Tibial nerve (tissue), 4 donors: ENCODE measurements at regions not wholly inside any gene's neighbourhood (a gene's known extent, or its start where the extent isn't known, plus 50 kb on each side); places are given as distances from the start of the nearest gene placed in this dataset.
"Not testable (repeated sequence)": the region's sequence is repeated elsewhere in the genome, so short reads cannot be mapped to it uniquely, and the experiment has no call there.

Source experiments
- DNase-seq, 2 donors: peaks; one replicate each; pipeline ENCODE4 v3.0.0-alpha.2; 2019; ENCODE audit warnings: low spot score in 2 of 2
- H3K27ac ChIP-seq, 4 donors: fragments of 200-600 bp; sonication (generic) in 3 of 4; one replicate each; pipeline ENCODE4 v1.5.1; 2017 to 2019; ENCODE audit warnings: mild to moderate bottlenecking in 1 of 4
- H3K27me3 ChIP-seq, 2 donors: fragments of 200-600 bp; sonication (generic) in 1 of 2; one replicate each; pipeline versions ENCODE4 v1.5.1 to v1.6.0; 2017 to 2019
- H3K36me3 ChIP-seq, 3 donors: fragments of 200-600 bp; sonication (generic); one replicate each; pipeline ENCODE4 v1.5.1; 2018 to 2019
- H3K4me1 ChIP-seq, 4 donors: fragments of 200-600 bp; sonication (generic) in 3 of 4; one replicate each; pipeline ENCODE4 v1.5.1; 2017 to 2019
- H3K4me3 ChIP-seq, 4 donors: fragments of 200-600 bp; sonication (generic) in 3 of 4; one replicate each; pipeline ENCODE4 v1.5.1; 2017 to 2019; ENCODE audit warnings: mild to moderate bottlenecking in 1 of 4, moderate library complexity in 1 of 4
- H3K9me3 ChIP-seq, 4 donors: fragments of 200-600 bp; sonication (generic) in 3 of 4; one replicate each; pipeline ENCODE4 v1.5.1; 2017 to 2019
- EP300 ChIP-seq, 2 donors: sonication (generic); formaldehyde crosslinking; IDR thresholded peaks; one replicate each; pipeline ENCODE4 v1.6.1; 2017; ENCODE audit warnings: antibody characterized with exemption in 2 of 2, mild to moderate bottlenecking in 1 of 2
- POLR2A ChIP-seq, 2 donors: fragments of 450-650 bp; IDR thresholded peaks; one replicate each; pipeline ENCODE4 v1.6.1; 2017; ENCODE audit warnings: antibody characterized with exemption in 2 of 2, mild to moderate bottlenecking in 2 of 2, moderate library complexity in 2 of 2
- WGBS, 2 donors: methylation state at CpG; one replicate each; pipeline ENCODE4 v1.1.5; 2018; 5-methylcytosine and 5-hydroxymethylcytosine counted together
- TF ChIP-seq, protein P1 (sequence below), 5 experiments: fragments of 200-600 bp in 3 of 5; fragments of 450-650 bp in 2 of 5; sonication (generic) in 3 of 5; IDR thresholded peaks; one replicate each; pipeline ENCODE4 v1.5.1; 2016 to 2019; ENCODE audit warnings: antibody characterized with exemption in 5 of 5, mild to moderate bottlenecking in 3 of 5, moderate library complexity in 2 of 5

DNA sequence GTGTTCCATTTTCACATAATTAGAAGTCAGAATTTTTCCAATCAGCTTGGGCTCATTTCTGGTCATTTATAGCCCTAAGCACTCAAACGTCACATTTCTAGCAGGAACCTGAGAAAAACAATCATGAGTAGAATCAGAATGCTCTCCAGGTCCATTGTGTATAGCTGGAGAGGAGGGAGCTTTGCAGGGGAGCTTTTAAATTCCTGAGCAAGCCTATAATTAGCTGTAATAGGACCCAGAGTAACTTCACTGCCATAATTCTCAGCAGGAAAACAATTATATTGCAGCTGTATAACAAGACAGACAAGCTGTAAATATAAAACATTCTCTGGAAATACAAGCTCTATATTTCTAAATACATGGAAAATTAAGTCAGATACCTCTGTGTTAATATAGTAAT is 637.6 kb upstream of the SGCD start:
- DNase-seq, result no peak
- Histone ChIP-seq H3K4me3 (no peak overlapping the region), H3K4me1 (no peaks in the 10 kb centered on the region), H3K9me3 (no peaks in the 10 kb centered on the region), H3K27ac (no peak overlapping the region), H3K36me3 (no peaks in the 10 kb centered on the region), H3K27me3 (no peaks in the 10 kb centered on the region)
- WGBS, 2 donors, result 4 to 19% methylated on average over 1 of the region's 1 CpG
- TF ChIP-seq EP300 (IDR thresholded peaks at IDR 0.05), result no peak
- TF ChIP-seq, protein P1, sequence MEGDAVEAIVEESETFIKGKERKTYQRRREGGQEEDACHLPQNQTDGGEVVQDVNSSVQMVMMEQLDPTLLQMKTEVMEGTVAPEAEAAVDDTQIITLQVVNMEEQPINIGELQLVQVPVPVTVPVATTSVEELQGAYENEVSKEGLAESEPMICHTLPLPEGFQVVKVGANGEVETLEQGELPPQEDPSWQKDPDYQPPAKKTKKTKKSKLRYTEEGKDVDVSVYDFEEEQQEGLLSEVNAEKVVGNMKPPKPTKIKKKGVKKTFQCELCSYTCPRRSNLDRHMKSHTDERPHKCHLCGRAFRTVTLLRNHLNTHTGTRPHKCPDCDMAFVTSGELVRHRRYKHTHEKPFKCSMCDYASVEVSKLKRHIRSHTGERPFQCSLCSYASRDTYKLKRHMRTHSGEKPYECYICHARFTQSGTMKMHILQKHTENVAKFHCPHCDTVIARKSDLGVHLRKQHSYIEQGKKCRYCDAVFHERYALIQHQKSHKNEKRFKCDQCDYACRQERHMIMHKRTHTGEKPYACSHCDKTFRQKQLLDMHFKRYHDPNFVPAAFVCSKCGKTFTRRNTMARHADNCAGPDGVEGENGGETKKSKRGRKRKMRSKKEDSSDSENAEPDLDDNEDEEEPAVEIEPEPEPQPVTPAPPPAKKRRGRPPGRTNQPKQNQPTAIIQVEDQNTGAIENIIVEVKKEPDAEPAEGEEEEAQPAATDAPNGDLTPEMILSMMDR (IDR thresholded peaks at IDR 0.05), result no peak
- TF ChIP-seq POLR2A (IDR thresholded peaks at IDR 0.05), result no peak

DNA sequence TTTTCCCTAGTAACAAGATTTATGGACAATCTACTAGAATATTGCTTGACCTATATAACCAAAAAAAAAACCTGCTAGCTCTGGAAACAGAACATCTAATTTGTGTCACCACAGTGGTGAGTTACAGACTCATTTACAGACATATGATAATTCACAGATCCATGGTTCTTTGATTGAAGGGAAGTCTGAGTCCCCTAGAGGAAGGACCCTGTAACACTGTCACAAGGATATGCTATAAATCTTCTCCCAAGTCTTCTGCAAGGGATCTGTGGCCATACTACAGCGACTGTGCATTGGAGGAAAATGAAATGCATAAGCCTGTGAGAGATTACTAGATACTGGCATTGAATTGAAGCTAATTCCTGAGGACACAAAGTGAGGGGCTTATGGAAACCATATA is 630.6 kb upstream of the SGCD start:
- Histone ChIP-seq H3K4me1 (no peaks in the 10 kb centered on the region), H3K4me3 (no peak overlapping the region), H3K36me3 (no peaks in the 10 kb centered on the region), H3K27ac (no peak overlapping the region), H3K27me3 (no peaks in the 10 kb centered on the region), H3K9me3 (peaks cover 0 to 3% (median 0%) of the 10 kb centered on the region in 4 donors)
- DNase-seq, result no peak
- TF ChIP-seq POLR2A (IDR thresholded peaks at IDR 0.05), result no peak
- TF ChIP-seq, protein P1 (IDR thresholded peaks at IDR 0.05), result no peak
- TF ChIP-seq EP300 (IDR thresholded peaks at IDR 0.05), result no peak
- 36 to 48% methylated on average over 1 of the region's 1 CpG for WGBS, 2 donors

DNA sequence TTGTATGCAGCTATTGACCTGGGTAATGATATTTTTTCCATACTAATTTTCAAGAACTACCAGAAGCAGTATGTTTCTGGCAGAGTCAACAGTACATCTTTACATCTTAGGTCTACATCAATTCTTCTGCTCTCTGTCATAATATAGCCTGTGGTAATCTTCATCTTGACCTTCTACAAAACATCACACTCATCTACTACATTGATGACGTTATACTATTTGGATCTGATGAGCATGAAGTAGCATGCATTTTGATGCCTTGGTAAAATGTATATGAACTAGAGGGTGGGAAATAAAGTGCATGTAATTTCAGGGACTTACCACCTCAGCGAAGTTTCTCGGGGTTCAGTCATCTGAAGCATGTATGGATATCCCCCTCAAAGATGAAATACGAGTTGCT is 629.7 kb upstream of the SGCD start:
- no peak for DNase-seq
- Histone ChIP-seq H3K27me3 (no peaks in the 10 kb centered on the region), H3K4me3 (no peak overlapping the region), H3K9me3 (peaks cover 0 to 3% (median 0%) of the 10 kb centered on the region in 4 donors), H3K4me1 (no peaks in the 10 kb centered on the region), H3K36me3 (no peaks in the 10 kb centered on the region), H3K27ac (no peak overlapping the region)
- TF ChIP-seq POLR2A (IDR thresholded peaks at IDR 0.05) (no peak), EP300 (IDR thresholded peaks at IDR 0.05) (no peak)
- WGBS, 2 donors, result 78 to 82% methylated on average over 4 of the region's 4 CpGs

DNA sequence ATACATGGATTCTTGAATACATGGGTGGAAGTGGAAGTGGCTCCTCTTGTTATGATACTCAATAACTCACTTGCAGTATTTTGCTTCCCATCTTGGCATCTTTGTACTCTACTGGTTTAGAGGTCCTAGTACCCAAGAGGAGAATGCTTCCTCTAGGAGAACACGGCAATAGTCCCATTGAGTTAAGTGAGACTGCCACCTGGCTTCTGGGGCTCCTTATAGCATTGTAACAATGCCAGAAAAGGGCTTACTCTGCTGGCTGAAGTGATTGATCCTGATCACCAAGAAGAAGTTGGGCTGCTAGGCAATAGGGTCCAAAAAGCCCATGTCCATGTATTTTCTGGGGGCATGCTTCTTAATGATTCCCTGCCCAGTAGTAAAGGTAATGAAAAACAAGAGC is 627.6 kb upstream of the SGCD start:
- DNase-seq, result no peak
- Histone ChIP-seq H3K4me3 (no peak overlapping the region), H3K36me3 (no peaks in the 10 kb centered on the region), H3K27me3 (no peaks in the 10 kb centered on the region), H3K4me1 (no peaks in the 10 kb centered on the region), H3K27ac (no peak overlapping the region), H3K9me3 (peaks cover 0 to 3% (median 0%) of the 10 kb centered on the region in 4 donors)
- 45 to 69% methylated on average over 1 of the region's 1 CpG for WGBS, 2 donors
- TF ChIP-seq EP300 (IDR thresholded peaks at IDR 0.05) (no peak), POLR2A (IDR thresholded peaks at IDR 0.05) (no peak)
- TF ChIP-seq, protein P1 (IDR thresholded peaks at IDR 0.05), result no peak

DNA sequence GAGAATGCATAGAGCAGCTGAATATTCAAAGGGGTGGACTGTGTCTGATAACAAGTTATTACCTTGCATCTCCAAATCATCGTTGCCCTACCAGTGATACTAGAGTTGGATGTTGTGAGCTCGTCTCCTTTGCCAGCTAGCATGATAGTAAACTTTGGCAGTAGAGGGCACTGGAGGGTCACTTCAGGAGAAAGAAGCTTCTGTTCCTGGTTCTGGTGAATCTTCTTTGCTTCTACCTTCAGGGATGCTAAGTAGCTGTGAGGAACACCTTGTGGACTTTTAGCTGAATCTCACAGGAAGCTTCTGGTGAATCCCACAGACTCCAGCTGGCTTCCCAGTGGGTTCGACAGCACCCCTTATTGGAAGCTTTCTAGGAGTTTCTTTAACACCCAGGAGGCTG is 626.6 kb upstream of the SGCD start:
- Histone ChIP-seq H3K27me3 (no peaks in the 10 kb centered on the region), H3K9me3 (peaks cover 0 to 3% (median 0%) of the 10 kb centered on the region in 4 donors), H3K4me1 (no peaks in the 10 kb centered on the region), H3K4me3 (no peak overlapping the region), H3K36me3 (no peaks in the 10 kb centered on the region), H3K27ac (no peak overlapping the region)
- no peak for TF ChIP-seq EP300 (IDR thresholded peaks at IDR 0.05)
- TF ChIP-seq POLR2A (IDR thresholded peaks at IDR 0.05), result no peak
- TF ChIP-seq, protein P1 (IDR thresholded peaks at IDR 0.05), result no peak
- 37 to 41% methylated on average over 3 of the region's 3 CpGs for WGBS, 2 donors
- DNase-seq, result no peak

DNA sequence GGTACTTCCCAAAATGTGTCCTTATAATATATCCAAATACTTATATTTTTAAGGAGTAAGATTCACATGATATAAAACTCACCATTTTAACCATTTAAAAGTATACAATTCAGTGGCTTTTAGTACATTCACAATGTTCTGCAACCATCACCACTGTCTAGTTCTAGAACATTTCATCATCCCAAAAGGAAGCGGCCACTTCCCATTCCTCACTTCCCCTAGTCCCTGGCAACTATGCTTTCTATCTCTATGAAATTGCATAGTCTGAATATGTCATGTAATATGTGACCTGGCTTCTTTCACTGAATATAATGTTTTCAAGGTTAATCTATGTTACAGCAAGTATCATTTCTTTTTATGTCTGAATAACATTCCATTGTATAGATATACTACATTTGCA is 615.1 kb upstream of the SGCD start:
- TF ChIP-seq EP300 (IDR thresholded peaks at IDR 0.05) (no peak), POLR2A (IDR thresholded peaks at IDR 0.05) (no peak)
- TF ChIP-seq, protein P1 (IDR thresholded peaks at IDR 0.05), result no peak
- H3K27ac ChIP-seq, result no peak overlapping the region
- no peaks in the 10 kb centered on the region for H3K36me3 ChIP-seq
- H3K4me3 ChIP-seq, result no peak overlapping the region
- H3K27me3 ChIP-seq, result no peaks in the 10 kb centered on the region
- no peaks in the 10 kb centered on the region for H3K9me3 ChIP-seq
- DNase-seq, result peak in 1 of 2 donors; percentile 15
- WGBS, 2 donors, result 74 to 76% methylated on average over 1 of the region's 1 CpG
- no peaks in the 10 kb centered on the region for H3K4me1 ChIP-seq

DNA sequence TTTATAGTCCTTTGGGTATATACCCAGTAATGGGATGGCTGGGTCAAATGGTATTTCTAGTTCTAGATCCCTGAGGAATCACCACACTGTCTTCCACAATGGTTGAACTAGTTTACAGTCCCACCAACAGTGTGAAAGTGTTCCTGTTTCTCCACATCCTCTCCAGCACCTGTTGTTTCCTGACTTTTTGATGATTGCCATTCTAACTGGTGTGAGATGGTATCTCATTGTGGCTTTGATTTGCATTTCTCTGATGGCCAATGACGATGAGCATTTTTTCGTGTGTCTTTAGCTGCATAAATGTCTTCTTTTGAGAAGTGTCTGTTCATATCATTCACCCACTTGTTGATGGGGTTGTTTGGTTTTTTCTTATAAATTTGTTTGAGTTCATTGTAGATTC is 612.5 kb upstream of the SGCD start:
- not testable (repeated sequence) for H3K9me3 ChIP-seq, H3K4me3 ChIP-seq, H3K4me1 ChIP-seq, DNase-seq, H3K36me3 ChIP-seq, H3K27ac ChIP-seq, H3K27me3 ChIP-seq
- 67 to 68% methylated on average over 2 of the region's 2 CpGs for WGBS, 2 donors
